ENCODE measurements at regions not wholly inside any gene's neighbourhood (a gene's known extent, or its start where the extent isn't known, plus 50 kb on each side); places are given as distances from the start of the nearest gene placed in this dataset.

- no peak overlapping the region for H3K4me3 ChIP-seq (ENCODE audit: low read depth, low read length)
- no peak for TF ChIP-seq CTCF (IDR thresholded peaks at IDR 0.05; ENCODE audit: insufficient read depth, low read depth, low read length, missing control alignments)
- DNase-seq (ENCODE audit: low read depth), result no peak
Measured at GRCh38 chr2:126599062-126599461, 56.9 kb upstream of the GYPC start.

GRCh38 chr2:126600742-126601141 lies 55.2 kb upstream of the GYPC start:
- H3K4me3 ChIP-seq (ENCODE audit: low read depth, low read length), result no peak overlapping the region
- TF ChIP-seq CTCF (IDR thresholded peaks at IDR 0.05; ENCODE audit: insufficient read depth, low read depth, low read length, missing control alignments), result no peak
- DNase-seq (ENCODE audit: low read depth), result no peak

DNA sequence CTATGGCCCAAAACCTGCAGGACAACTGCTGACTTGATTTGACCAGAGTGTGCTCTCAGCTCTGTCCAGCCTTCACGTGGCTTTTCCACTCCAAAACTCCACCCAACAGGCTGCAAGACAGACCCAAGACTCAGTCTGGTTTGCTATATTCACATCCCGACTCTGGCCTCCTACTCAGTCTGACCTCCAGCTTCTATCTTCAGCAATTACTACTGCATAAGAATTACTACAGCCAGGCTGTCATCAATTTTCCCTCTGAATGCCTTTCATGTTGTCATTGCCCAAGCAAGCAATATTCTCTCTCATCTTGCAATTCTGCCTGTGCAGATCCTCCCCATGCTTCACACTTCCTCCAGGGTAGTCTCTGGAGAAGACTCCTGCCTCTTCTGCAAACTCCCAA lies 53.6 kb upstream of the GYPC start:
- no peak overlapping the region for H3K4me3 ChIP-seq (ENCODE audit: low read depth, low read length)
- no peak for TF ChIP-seq CTCF (IDR thresholded peaks at IDR 0.05; ENCODE audit: insufficient read depth, low read depth, low read length, missing control alignments)
- DNase-seq (ENCODE audit: low read depth), result no peak

Data from GM12865 (cell line).